ENCODE measurements at regions not wholly inside any gene's neighbourhood (a gene's known extent, or its start where the extent isn't known, plus 50 kb on each side); places are given as distances from the start of the nearest gene placed in this dataset.

DNA sequence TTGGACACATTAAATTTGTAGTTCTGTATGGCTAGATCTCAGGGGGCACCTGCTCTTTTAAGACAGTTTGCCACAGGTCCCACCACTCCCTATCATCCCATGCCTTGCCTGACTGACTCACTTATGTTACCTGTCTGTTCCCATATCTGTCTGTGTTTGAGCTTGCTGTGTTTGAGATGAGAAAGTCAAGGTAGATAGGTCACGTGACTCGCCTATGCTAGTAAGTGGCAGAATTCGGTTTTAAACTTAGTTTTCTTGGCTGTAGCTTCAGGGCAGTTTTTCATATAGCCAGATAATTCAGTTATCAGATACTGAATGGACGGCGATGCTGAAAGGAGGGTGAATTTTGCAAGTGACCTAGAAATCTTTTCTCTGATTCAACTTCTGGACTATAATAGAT is 348.4 kb downstream of the RPS24 start:
- no peak for ATAC-seq
- no peak for DNase-seq (ENCODE audit: missing footprints)
- intact Hi-C loops (cut with DNase I) = no loop called here

- intact Hi-C loops (cut with DNase I) = no loop called here
- ATAC-seq = no peak
Measured at GRCh38 chr10:78382772-78383171, 349.1 kb downstream of the RPS24 start.

DNA sequence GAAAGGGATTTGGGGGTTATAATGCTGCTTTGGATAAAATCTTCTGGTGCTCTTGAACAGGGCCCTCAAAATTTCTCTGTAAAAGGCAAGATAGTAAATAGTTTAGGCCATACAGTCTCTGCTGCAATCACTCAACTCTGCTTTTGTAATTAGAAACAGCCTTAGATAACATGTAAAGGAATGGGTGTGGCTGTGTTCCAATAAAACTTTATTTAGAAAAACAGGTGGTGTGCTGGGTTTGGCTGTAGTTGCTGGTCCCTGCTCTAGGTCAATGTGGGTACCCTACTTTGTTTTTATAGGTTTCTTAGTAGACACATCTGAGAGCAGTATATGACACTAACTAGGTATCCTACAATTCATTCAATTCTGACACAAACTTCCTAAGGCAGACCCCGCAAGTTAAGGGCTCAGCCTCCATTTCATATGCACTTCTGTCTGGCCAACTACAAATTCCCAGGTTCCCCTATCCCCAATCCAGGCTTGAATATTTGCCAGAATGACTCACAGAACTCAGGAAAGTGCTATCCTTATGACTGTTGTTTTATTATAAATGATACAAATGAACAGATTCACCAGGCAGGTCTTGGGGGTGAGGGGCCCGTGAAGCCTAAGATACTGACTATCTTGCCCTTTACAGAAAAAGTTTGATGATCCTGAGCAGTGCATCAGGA is 349.9 kb downstream of the RPS24 start:
- intact Hi-C loops (cut with DNase I) = no loop called here
- ATAC-seq = no peak

More at GRCh38 chr10:78382772-78383171, 349.1 kb downstream of the RPS24 start:
- DNase-seq (ENCODE audit: missing footprints) = no peak

DNA sequence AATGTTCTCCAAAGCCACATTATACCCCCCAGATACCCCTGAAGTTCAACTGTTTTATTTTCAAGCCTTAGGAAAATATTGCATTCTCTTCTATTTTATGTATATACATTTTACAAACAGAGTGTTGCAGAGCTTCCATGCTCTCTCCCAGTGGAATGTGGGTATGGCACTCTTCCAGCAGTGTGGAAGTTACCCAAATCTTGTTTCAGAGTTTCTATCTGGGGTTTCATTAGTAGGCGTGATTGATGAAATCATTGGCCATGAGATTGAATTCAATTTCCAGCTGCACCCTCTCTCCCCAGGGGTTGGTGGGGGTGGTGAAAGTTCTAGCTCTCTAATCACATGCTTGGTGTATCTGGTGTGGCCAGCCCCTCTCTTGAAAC is 350.4 kb downstream of the RPS24 start:
- intact Hi-C loops (cut with DNase I) = no loop called here
- no peak for DNase-seq (ENCODE audit: missing footprints)
- ATAC-seq = no peak

More for the DNA sequence above, 349.9 kb downstream of the RPS24 start:
- DNase-seq (ENCODE audit: missing footprints) = no peak

DNA sequence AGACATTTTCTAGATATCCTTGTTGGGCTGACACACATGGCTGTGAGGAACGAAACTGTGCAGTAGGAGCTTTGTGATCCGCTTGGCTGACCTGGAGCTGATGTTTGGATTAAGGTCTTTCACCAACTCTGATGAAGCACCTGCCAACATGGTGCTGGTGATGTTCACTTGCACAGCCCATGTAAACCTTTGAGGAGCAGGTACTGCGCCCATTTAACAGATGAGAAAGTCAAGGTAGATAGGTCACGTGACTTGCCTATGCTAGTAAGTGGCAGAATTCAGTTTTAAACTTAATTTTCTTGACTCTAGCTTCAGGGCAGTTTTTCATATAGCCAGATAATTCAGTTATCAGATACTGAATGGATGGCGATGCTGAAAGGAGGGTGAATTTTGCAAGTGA is 351.9 kb downstream of the RPS24 start:
- ATAC-seq (no peak), DNase-seq (ENCODE audit: missing footprints) (no peak)
- intact Hi-C loops (cut with DNase I) = no loop called here

DNA sequence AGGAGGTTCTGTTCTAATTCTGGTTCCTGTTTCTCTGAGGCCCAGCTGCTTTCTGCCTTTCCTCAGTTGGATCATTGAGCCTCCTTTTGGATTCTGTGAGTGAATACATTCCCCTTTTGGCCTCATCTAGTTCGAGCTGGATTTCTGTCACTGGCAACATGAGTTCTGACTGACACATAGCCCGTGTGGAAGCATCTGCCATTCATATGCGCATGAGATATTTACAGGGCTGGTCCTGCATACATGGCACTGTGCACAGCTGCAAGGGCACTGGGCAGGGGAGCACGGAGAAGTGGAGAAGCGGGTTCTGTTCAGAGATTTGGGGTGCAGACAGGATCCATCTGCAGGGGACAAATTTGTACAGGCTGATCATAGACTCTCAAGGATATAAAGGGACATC is 352.8 kb downstream of the RPS24 start:
- intact Hi-C loops (cut with DNase I) = no loop called here
- DNase-seq (ENCODE audit: missing footprints) (no peak), ATAC-seq (no peak)

- DNase-seq (ENCODE audit: missing footprints) (no peak), ATAC-seq (no peak)
- intact Hi-C loops (cut with DNase I) = no loop called here
Measured at GRCh38 chr10:78388331-78389050, 354.8 kb downstream of the RPS24 start.

DNA sequence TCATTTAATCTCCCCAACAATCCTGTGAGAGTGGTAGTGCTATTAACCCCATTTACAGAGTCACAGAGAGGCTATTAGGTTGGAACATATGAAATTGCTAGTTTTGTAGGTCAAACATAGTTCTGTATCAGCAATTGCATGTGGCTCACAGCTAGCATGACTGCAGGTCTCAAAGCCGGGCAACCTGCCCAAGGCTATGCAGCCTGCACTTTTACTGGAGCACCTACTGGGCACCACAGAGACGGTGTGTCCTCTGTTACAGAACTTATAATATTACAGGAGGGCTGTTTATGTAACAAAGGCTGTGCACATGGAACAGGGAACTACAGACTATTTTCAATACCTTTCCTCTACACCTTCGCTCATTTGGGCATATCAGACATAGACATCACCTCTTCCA is 355.8 kb downstream of the RPS24 start:
- ATAC-seq (no peak), DNase-seq (ENCODE audit: missing footprints) (no peak)
- intact Hi-C loops (cut with DNase I) = no loop called here

GRCh38 chr10:78390051-78390450 is 356.4 kb downstream of the RPS24 start:
- DNase-seq (ENCODE audit: missing footprints) (no peak), ATAC-seq (no peak)
- intact Hi-C loops (cut with DNase I) = no loop called here

GRCh38 chr10:78390817-78391216 is 357.2 kb downstream of the RPS24 start:
- ATAC-seq (no peak), DNase-seq (ENCODE audit: missing footprints) (no peak)
- intact Hi-C loops (cut with DNase I) = no loop called here

- no peak for ATAC-seq
- DNase-seq (ENCODE audit: missing footprints) = no peak
- intact Hi-C loops (cut with DNase I) = no loop called here
Measured at GRCh38 chr10:78391585-78391984, 357.9 kb downstream of the RPS24 start.

DNA sequence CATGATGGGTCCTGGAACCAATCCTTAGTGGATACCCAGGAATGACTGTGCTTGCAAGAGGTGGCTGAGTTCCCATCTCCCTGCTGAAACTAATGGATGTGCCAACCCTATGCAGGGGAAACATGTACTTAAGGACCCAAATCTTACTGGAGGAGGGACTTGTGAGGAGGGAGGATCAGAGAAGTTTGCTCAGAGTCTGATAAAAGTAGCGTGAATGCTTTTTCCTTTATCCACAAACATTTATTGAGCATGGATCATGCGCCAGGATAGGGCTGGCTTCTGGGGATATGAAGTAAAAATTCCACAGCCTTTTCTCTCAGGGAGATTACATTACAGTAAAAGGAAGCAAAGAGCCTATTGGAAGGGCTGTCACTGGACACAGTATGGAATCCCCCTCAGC is 358.5 kb downstream of the RPS24 start:
- intact Hi-C loops (cut with DNase I) = no loop called here
- ATAC-seq = no peak
- no peak for DNase-seq (ENCODE audit: missing footprints)

- intact Hi-C loops (cut with DNase I) = no loop called here
- ATAC-seq = peak; percentile 63
- no peak for DNase-seq (ENCODE audit: missing footprints)
Measured at GRCh38 chr10:78393094-78393493, 359.4 kb downstream of the RPS24 start.

- DNase-seq (ENCODE audit: missing footprints) (no peak), ATAC-seq (peak; percentile 30)
- intact Hi-C loops (cut with DNase I) = no loop called here
Measured at GRCh38 chr10:78394047-78394446, 360.4 kb downstream of the RPS24 start.

DNA sequence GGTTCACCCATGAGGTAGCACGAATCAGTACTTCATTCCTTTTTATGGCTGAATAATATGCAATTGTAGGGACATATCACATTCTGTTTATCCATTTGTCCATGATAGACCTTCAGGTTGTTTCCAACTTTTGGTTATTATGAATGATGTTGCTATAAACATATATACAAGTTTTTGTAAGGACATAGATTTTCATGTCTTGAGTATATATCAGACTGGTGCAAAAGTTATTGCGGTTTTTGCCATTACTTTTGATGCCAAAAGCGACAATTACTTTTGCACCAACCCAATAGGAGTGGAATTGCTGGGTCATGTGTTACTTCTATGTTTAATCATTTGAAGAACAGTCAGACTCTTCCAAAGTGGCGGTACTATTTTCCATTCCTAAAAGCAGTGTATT is 361.5 kb downstream of the RPS24 start:
- DNase-seq (ENCODE audit: missing footprints) (no peak), ATAC-seq (no peak)
- intact Hi-C loops (cut with DNase I) = no loop called here

- DNase-seq (ENCODE audit: missing footprints) = no peak
- intact Hi-C loops (cut with DNase I) = no loop called here
- ATAC-seq = no peak
Measured at GRCh38 chr10:78396754-78397153, 363.1 kb downstream of the RPS24 start.

DNA sequence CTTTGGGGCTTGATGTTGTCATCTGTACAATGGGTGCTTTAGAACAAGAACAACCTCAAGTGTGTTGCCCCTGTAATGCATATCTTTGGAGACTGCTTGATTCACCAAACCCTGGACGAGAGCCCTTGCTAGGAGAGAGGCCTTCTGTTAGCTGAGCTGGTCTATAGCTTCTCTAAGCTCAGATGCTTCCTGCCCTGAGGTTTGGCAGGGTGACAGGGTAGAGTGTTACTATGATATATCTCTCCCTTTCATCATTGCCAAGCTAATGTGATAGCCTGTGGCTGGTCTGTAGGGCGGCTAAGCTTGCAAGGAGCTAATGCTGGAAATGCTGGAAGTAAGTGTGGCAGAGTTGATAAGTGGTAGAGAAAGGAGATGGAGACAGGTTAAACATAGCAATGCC is 364.1 kb downstream of the RPS24 start:
- DNase-seq (ENCODE audit: missing footprints) = no peak
- ATAC-seq = no peak
- intact Hi-C loops (cut with DNase I) = no loop called here

DNA sequence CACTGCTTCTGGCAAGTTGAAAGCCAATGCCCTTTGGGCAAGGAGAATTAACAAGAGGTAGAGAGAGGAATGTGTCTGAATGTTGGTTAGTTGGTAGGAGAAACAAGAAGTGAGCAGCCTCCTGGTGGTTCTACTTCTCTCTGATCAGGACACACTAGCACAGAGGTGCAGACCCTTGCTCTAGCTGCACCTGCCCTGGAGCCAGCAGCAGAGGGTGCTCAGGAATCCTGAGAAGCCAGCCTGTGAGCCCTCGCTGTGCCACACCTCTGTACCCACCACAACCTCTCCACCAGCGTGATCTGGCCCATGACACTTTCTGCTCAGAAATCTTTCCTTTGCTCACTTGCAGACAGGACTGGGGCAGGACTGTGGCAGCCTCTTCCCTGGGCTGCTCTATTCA is 364.7 kb downstream of the RPS24 start:
- DNase-seq (ENCODE audit: missing footprints) = no peak
- intact Hi-C loops (cut with DNase I) = no loop called here
- ATAC-seq = no peak

DNA sequence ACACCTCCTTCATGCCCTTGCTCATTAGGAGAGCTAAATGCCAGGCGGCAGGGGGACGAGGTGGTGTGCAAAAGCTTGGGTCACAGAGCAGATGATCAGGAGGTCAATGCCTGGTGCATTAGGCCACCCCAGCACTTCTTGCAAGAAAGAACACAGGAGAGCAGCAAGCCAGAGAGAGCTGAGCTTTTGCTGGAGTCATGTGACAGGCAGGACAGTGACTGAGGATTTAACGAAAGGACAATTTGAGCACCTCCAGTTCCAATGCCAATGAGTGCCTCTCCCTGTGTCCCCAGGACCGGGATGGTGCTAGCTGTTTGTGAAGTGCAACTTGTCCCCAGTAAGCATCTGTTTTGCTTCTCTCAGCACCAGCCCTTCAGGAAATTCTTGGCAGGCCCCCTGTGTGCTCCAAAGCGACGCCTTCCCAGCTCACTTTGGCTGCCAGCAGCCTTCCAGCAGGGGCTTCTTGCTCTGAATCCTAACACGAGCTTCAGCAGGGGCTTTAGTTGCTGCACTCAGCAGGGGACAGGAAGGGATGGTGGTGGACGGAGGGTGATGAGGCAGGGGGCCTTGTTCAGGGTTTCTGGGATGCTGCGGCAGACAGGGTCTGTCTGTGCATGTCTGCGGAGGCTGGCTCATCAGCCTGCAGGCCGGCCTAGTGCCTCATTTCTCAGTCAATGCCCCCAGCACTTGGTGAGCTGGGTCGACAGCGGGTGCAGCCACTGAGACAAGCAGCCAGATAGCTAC is 368.1 kb downstream of the RPS24 start:
- peak; percentile 73 for DNase-seq (ENCODE audit: missing footprints)
- intact Hi-C loops (cut with DNase I) = loop anchor here (2.0 to 10.0 kb wide), 2 partner anchors 51 to 183 kb away; no protein-coding TSS in a partner anchor

GRCh38 chr10:78402591-78402990 is 368.9 kb downstream of the RPS24 start:
- ATAC-seq (no peak), DNase-seq (ENCODE audit: missing footprints) (no peak)
- intact Hi-C loops (cut with DNase I) = loop anchor here (2.0 to 10.0 kb wide), 2 partner anchors 52 to 182 kb away; no protein-coding TSS in a partner anchor

More for the DNA sequence above, 368.1 kb downstream of the RPS24 start:
- peak; percentile 89 for ATAC-seq

Measured in Right ventricle myocardium inferior (tissue), 1 donor.